Natural killer cell (primary cell): ENCODE measurements at regions not wholly inside any gene's neighbourhood (a gene's known extent, or its start where the extent isn't known, plus 50 kb on each side); places are given as distances from the start of the nearest gene placed in this dataset.

Experiments used
- ATAC-seq, 3 donors: fragments of 150-1000 bp in 2 of 3; fragments of 200-7000 bp in 1 of 3; cut with Tn5 transposase; 1 replicate in 1 of 3; 2 replicates in 2 of 3; pipeline ENCODE4 v1.10.0; 2021; ENCODE audit warnings: mild to moderate bottlenecking in 2 of 3, moderate library complexity in 2 of 3
- DNase-seq, 2 donors: peaks; one replicate each; pipeline versions ENCODE4 v3.0.0 to v3.0.0-alpha.2; 2013 to 2021; ENCODE audit warnings: mixed read lengths in 1 of 2
- H3K27ac ChIP-seq: one replicate; pipeline ENCODE4 v1.5.1; 2013; ENCODE audit warnings: mild to moderate bottlenecking, low read length
- H3K27me3 ChIP-seq: one replicate; pipeline ENCODE4 v1.6.1; 2013; ENCODE audit warnings: low read length; ENCODE audit not compliant: control insufficient read depth, insufficient read depth
- H3K36me3 ChIP-seq: one replicate; pipeline ENCODE4 v1.6.1; 2013; ENCODE audit warnings: low read length; ENCODE audit not compliant: control insufficient read depth, insufficient read depth
- H3K4me1 ChIP-seq: one replicate; pipeline ENCODE4 v1.6.1; 2013; ENCODE audit warnings: low read length; ENCODE audit not compliant: control insufficient read depth, insufficient read depth
- H3K4me3 ChIP-seq: one replicate; pipeline ENCODE4 v1.5.1; 2013; ENCODE audit warnings: low read length
- H3K9me3 ChIP-seq: one replicate; pipeline ENCODE4 v1.6.1; 2013; ENCODE audit warnings: low read length; ENCODE audit not compliant: control insufficient read depth, insufficient read depth
- H3K27ac Mint-ChIP-seq, 2 donors: one replicate each; pipeline ENCODE4 v1.8.0; 2022; ENCODE audit warnings: mild to moderate bottlenecking in 2 of 2, mixed read lengths in 2 of 2, moderate library complexity in 1 of 2
- H3K27me3 Mint-ChIP-seq, 2 donors: one replicate each; pipeline ENCODE4 v1.8.0; 2022; ENCODE audit warnings: low read depth in 2 of 2, mixed read lengths in 2 of 2
- H3K36me3 Mint-ChIP-seq: one replicate; pipeline ENCODE4 v1.8.0; 2022; ENCODE audit warnings: mixed read lengths
- H3K4me1 Mint-ChIP-seq, 2 donors: one replicate each; pipeline ENCODE4 v1.8.0; 2022; ENCODE audit warnings: mixed read lengths in 2 of 2
- H3K4me3 Mint-ChIP-seq: one replicate; pipeline ENCODE4 v1.8.0; 2022; ENCODE audit warnings: mild to moderate bottlenecking, moderate library complexity, mixed read lengths
- H3K9me3 Mint-ChIP-seq, 2 donors: one replicate each; pipeline ENCODE4 v1.8.0; 2022; ENCODE audit warnings: mixed read lengths in 2 of 2
- WGBS: methylation state at CpG from one replicate; pipeline ENCODE4 v1.1.7; 2013; ENCODE audit warnings: missing lambda C conversion rate; ENCODE audit not compliant: insufficient coverage; 5-methylcytosine and 5-hydroxymethylcytosine counted together
- intact Hi-C: fragments of 100-400 bp; cut with micrococcal nuclease; formaldehyde crosslinking; loops from one replicate; pipeline ENCODE4 v1.14.2; 2022
- TF ChIP-seq, protein P1 (sequence below): fragments of 200-600 bp; IDR thresholded peaks from one replicate; pipeline ENCODE4 v1.8.0; 2022; ENCODE audit warnings: antibody characterized with exemption

- H3K9me3 ChIP-seq, result no peaks in the 10 kb centered on the region
- intact Hi-C loops, result no loop called here
These were observed 872.2 kb upstream of the NXPH2 start for GRCh38 chr2:139652385-139652784.

DNA sequence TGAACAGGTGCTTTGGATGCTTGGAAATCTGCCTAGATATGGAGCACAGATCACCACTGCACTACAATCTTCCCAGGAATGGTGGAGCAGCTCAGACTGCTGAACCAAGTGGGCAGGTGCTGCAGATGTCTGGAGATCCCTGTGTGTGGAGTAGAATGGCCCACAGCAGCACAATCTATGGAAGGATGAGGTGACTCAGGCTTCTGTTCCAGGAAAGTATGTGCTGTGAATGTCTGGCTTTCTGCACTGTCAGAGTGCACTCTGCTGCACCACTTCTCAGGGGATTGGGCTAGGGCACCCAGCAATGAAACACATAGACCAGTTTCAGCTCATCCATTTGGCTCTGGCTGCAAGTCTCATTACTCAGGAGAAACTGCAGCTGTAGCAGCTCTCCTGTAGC is 865.4 kb upstream of the NXPH2 start:
- Histone ChIP-seq H3K36me3 (no peaks in the 10 kb centered on the region), H3K4me1 (no peaks in the 10 kb centered on the region), H3K27ac (no peak overlapping the region), H3K27me3 (no peaks in the 10 kb centered on the region), H3K9me3 (peaks cover 21% of the 10 kb centered on the region), H3K4me3 (no peak overlapping the region)
- H3K36me3 Mint-ChIP-seq, result peaks cover 12% of the 10 kb centered on the region
- no peak overlapping the region for H3K27ac Mint-ChIP-seq
- H3K4me3 Mint-ChIP-seq, result no peak overlapping the region
- H3K27me3 Mint-ChIP-seq, result no peaks in the 10 kb centered on the region
- intact Hi-C loops, result no loop called here
- no peak for ATAC-seq
- no peaks in the 10 kb centered on the region for H3K4me1 Mint-ChIP-seq
- TF ChIP-seq, protein P1, sequence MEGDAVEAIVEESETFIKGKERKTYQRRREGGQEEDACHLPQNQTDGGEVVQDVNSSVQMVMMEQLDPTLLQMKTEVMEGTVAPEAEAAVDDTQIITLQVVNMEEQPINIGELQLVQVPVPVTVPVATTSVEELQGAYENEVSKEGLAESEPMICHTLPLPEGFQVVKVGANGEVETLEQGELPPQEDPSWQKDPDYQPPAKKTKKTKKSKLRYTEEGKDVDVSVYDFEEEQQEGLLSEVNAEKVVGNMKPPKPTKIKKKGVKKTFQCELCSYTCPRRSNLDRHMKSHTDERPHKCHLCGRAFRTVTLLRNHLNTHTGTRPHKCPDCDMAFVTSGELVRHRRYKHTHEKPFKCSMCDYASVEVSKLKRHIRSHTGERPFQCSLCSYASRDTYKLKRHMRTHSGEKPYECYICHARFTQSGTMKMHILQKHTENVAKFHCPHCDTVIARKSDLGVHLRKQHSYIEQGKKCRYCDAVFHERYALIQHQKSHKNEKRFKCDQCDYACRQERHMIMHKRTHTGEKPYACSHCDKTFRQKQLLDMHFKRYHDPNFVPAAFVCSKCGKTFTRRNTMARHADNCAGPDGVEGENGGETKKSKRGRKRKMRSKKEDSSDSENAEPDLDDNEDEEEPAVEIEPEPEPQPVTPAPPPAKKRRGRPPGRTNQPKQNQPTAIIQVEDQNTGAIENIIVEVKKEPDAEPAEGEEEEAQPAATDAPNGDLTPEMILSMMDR, result no peak
- no peak for DNase-seq
- peaks cover 24 to 40% of the 10 kb centered on the region in 2 donors for H3K9me3 Mint-ChIP-seq

More at GRCh38 chr2:139652385-139652784, 872.2 kb upstream of the NXPH2 start:
- Mint-ChIP-seq H3K27ac (no peak overlapping the region), H3K9me3 (peaks cover 15 to 24% of the 10 kb centered on the region in 2 donors), H3K4me1 (no peaks in the 10 kb centered on the region), H3K4me3 (no peak overlapping the region), H3K36me3 (peaks cover 6% of the 10 kb centered on the region), H3K27me3 (no peaks in the 10 kb centered on the region)
- Histone ChIP-seq H3K27ac (no peak overlapping the region), H3K4me3 (no peak overlapping the region), H3K4me1 (no peaks in the 10 kb centered on the region), H3K36me3 (no peaks in the 10 kb centered on the region), H3K27me3 (no peaks in the 10 kb centered on the region)
- TF ChIP-seq, protein P1, result no peak
- ATAC-seq (no peak), DNase-seq (no peak)

DNA sequence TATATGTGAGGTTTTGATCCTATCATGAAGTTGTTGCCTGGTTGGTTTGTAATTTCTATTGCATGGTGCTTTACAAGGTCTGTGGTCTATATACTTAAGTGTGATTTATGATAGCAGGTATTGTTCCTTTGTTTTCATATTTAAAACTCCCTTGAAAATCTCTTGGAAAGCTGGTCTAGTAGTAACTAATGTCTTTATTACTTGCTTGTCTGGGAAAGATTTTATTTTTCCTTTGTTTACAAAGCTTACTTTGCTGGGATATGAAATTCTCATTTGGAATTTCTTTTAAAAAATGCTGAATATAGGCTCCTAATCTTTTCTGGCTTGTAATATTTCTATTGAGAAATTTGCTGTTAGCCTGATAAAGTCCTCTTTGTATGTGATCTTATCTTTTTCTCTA is 862.9 kb upstream of the NXPH2 start:
- no peak for ATAC-seq
- H3K36me3 ChIP-seq, result no peaks in the 10 kb centered on the region
- DNase-seq, result no peak
- H3K27ac Mint-ChIP-seq, result no peak overlapping the region
- peaks cover 15 to 22% of the 10 kb centered on the region in 2 donors for H3K9me3 Mint-ChIP-seq
- TF ChIP-seq, protein P1, result no peak
- intact Hi-C loops, result no loop called here
- H3K27ac ChIP-seq, result no peak overlapping the region
- no peaks in the 10 kb centered on the region for H3K27me3 Mint-ChIP-seq
- H3K27me3 ChIP-seq, result no peaks in the 10 kb centered on the region
- no peaks in the 10 kb centered on the region for H3K4me1 ChIP-seq
- no peak overlapping the region for H3K4me3 Mint-ChIP-seq
- no peak overlapping the region for H3K4me3 ChIP-seq
- H3K4me1 Mint-ChIP-seq, result no peaks in the 10 kb centered on the region
- H3K9me3 ChIP-seq, result peaks cover 21% of the 10 kb centered on the region
- H3K36me3 Mint-ChIP-seq, result peaks cover 7% of the 10 kb centered on the region

DNA sequence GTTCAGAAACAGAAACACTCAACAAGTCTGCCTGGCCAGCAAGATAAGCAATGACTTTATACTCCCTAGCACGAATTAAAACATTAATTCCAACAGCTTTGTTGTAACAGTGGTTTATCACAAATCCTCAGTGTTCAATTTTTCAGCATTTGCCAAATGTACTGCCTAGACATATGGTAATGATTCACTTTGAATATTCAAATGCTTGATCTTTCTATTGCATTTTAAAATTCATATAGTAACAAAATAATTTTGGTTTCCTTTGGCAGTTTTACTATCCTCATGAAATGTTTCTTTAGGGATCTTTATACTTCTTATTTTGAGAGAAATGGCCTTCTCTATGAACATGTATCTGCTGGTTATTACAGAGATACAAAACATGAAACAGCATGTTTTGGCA is 851.8 kb upstream of the NXPH2 start:
- Mint-ChIP-seq H3K27me3 (no peaks in the 10 kb centered on the region), H3K4me1 (no peaks in the 10 kb centered on the region), H3K27ac (no peak overlapping the region), H3K4me3 (no peak overlapping the region), H3K9me3 (peaks cover 6% of the 10 kb centered on the region in 2 donors), H3K36me3 (no peaks in the 10 kb centered on the region)
- ATAC-seq (no peak), DNase-seq (no peak)
- intact Hi-C loops, result no loop called here
- H3K27ac ChIP-seq, result no peak overlapping the region
- TF ChIP-seq, protein P1, result no peak
- no peak overlapping the region for H3K4me3 ChIP-seq
- 38% methylated on average over 1 of the region's 1 CpG for WGBS
- H3K36me3 ChIP-seq, result no peaks in the 10 kb centered on the region
- no peaks in the 10 kb centered on the region for H3K4me1 ChIP-seq
- peaks cover 7% of the 10 kb centered on the region for H3K9me3 ChIP-seq
- H3K27me3 ChIP-seq, result no peaks in the 10 kb centered on the region
